Transverse colon (tissue), 4 donors: ENCODE measurements at regions not wholly inside any gene's neighbourhood (a gene's known extent, or its start where the extent isn't known, plus 50 kb on each side); places are given as distances from the start of the nearest gene placed in this dataset.

Source experiments
- POLR2A ChIP-seq: fragments of 450-650 bp; IDR thresholded peaks from one replicate; pipeline ENCODE4 v1.6.1; 2016; ENCODE audit warnings: antibody characterized with exemption, mild to moderate bottlenecking, moderate library complexity
- POLR2AphosphoS5 ChIP-seq, 3 donors: sonication (generic); formaldehyde crosslinking; IDR thresholded peaks; one replicate each; pipeline ENCODE4 v1.6.1; 2016; ENCODE audit warnings: antibody characterized with exemption in 3 of 3
- TF ChIP-seq, protein P1 (sequence below), 5 experiments: fragments of 200-600 bp in 3 of 5; fragments of 450-650 bp in 2 of 5; sonication (generic) in 3 of 5; IDR thresholded peaks; 1 replicate in 2 of 5; 2 replicates in 3 of 5; pipeline ENCODE4 v1.5.1; 2016 to 2017; ENCODE audit warnings: antibody characterized with exemption in 5 of 5, inconsistent platforms in 3 of 5, mild to moderate bottlenecking in 2 of 5, moderate library complexity in 1 of 5

DNA sequence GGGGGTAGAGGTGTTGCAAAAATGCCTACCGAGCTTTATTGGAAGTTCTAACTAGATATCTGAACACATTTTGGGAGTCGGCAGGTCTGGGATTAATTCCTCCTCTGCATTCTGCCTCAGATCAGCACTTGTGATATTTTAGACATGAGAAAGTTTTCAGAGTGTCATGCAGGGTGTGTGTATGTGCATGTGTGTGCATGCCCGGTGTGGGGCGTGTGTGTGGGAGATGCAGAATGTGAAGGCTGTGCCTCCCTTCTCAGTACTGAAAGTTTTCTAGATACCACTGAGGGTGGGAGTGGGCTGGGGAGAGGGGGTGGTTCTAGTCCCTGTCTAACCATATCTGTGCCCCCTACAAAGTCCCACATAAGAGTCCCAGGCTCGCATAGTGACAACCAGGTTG, 180.0 kb upstream of the NTM start:
- TF ChIP-seq, protein P1, sequence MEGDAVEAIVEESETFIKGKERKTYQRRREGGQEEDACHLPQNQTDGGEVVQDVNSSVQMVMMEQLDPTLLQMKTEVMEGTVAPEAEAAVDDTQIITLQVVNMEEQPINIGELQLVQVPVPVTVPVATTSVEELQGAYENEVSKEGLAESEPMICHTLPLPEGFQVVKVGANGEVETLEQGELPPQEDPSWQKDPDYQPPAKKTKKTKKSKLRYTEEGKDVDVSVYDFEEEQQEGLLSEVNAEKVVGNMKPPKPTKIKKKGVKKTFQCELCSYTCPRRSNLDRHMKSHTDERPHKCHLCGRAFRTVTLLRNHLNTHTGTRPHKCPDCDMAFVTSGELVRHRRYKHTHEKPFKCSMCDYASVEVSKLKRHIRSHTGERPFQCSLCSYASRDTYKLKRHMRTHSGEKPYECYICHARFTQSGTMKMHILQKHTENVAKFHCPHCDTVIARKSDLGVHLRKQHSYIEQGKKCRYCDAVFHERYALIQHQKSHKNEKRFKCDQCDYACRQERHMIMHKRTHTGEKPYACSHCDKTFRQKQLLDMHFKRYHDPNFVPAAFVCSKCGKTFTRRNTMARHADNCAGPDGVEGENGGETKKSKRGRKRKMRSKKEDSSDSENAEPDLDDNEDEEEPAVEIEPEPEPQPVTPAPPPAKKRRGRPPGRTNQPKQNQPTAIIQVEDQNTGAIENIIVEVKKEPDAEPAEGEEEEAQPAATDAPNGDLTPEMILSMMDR (IDR thresholded peaks at IDR 0.05), result no peak
- TF ChIP-seq POLR2A (no peak), POLR2AphosphoS5 (IDR thresholded peaks at IDR 0.05) (no peak)
